Astrocyte (in vitro differentiated cells and primary cell): ENCODE measurements at regions not wholly inside any gene's neighbourhood (a gene's known extent, or its start where the extent isn't known, plus 50 kb on each side); places are given as distances from the start of the nearest gene placed in this dataset.
A peak's percentile ranks its signal among the peaks of the same experiment; 100 is the strongest.

Experiments
- DNase-seq: peaks from one replicate; pipeline ENCODE4 v3.0.0-alpha.2; 2010; ENCODE audit warnings: low read depth
- FAIRE-seq: peaks from 2 replicates; lab custom pipeline; 2011; peaks lifted over from hg19 to GRCh38; lab: Jason Lieb, UNC
- H2AFZ ChIP-seq: 2 replicates; pipeline ENCODE4 v1.6.0; 2012; ENCODE audit warnings: low read depth, low read length, inconsistent platforms
- H3K27ac ChIP-seq: 2 replicates; pipeline ENCODE4 v1.5.1; 2011; ENCODE audit warnings: low read depth, low read length, inconsistent platforms
- H3K27me3 ChIP-seq: 2 replicates; pipeline ENCODE4 v1.6.0; 2011; ENCODE audit warnings: low read length, inconsistent platforms; ENCODE audit not compliant: insufficient read depth
- H3K36me3 ChIP-seq: 2 replicates; pipeline ENCODE4 v1.5.1; 2011; ENCODE audit warnings: low read length, inconsistent platforms; ENCODE audit not compliant: insufficient read depth
- H3K4me1 ChIP-seq: 2 replicates; pipeline ENCODE4 v1.5.1; 2011; ENCODE audit warnings: low read length, inconsistent platforms; ENCODE audit not compliant: insufficient read depth
- H3K4me2 ChIP-seq: 2 replicates; pipeline ENCODE4 v1.6.0; 2012; ENCODE audit warnings: low read length, inconsistent platforms
- H3K4me3 ChIP-seq: 2 replicates; pipeline ENCODE4 v1.5.1; 2011; ENCODE audit warnings: low read depth, mild to moderate bottlenecking, low read length, inconsistent platforms; ENCODE audit not compliant: insufficient read depth
- H3K79me2 ChIP-seq: 2 replicates; pipeline ENCODE4 v1.6.0; 2012; ENCODE audit warnings: mild to moderate bottlenecking, low read length, inconsistent platforms; ENCODE audit not compliant: insufficient read depth
- H3K9ac ChIP-seq: 2 replicates; pipeline ENCODE4 v1.6.0; 2012; ENCODE audit warnings: mild to moderate bottlenecking, low read length, inconsistent platforms
- H3K9me3 ChIP-seq: 2 replicates; pipeline ENCODE4 v1.5.1; 2012; ENCODE audit warnings: low read depth, mild to moderate bottlenecking, low read length, inconsistent platforms; ENCODE audit not compliant: insufficient read depth
- H4K20me1 ChIP-seq: 2 replicates; pipeline ENCODE4 v1.6.0; 2012; ENCODE audit warnings: low read length, inconsistent platforms; ENCODE audit not compliant: insufficient read depth
- H3K27ac Mint-ChIP-seq: one replicate; pipeline ENCODE4 v1.8.0; 2021; ENCODE audit warnings: mild to moderate bottlenecking, mixed read lengths; ENCODE audit not compliant: unreplicated experiment
- H3K27me3 Mint-ChIP-seq: one replicate; pipeline ENCODE4 v1.8.0; 2021; ENCODE audit warnings: low read depth, mixed read lengths; ENCODE audit not compliant: unreplicated experiment
- H3K36me3 Mint-ChIP-seq: one replicate; pipeline ENCODE4 v1.8.0; 2021; ENCODE audit warnings: low read depth, mixed read lengths; ENCODE audit not compliant: unreplicated experiment
- H3K4me1 Mint-ChIP-seq: one replicate; pipeline ENCODE4 v1.8.0; 2021; ENCODE audit warnings: low read depth, mixed read lengths; ENCODE audit not compliant: unreplicated experiment
- H3K4me3 Mint-ChIP-seq: one replicate; pipeline ENCODE4 v1.8.0; 2021; ENCODE audit warnings: mild to moderate bottlenecking, moderate library complexity, mixed read lengths; ENCODE audit not compliant: unreplicated experiment
- H3K9me3 Mint-ChIP-seq: one replicate; pipeline ENCODE4 v1.8.0; 2021; ENCODE audit warnings: mild to moderate bottlenecking, mixed read lengths; ENCODE audit not compliant: unreplicated experiment
- CTCF ChIP-seq: IDR thresholded peaks from 2 replicates; pipeline ENCODE4 v1.5.1; 2011; ENCODE audit warnings: low read depth, mild to moderate bottlenecking, inconsistent platforms, low read length, moderate library complexity; ENCODE audit not compliant: insufficient read depth
- EZH2 ChIP-seq: IDR thresholded peaks from 2 replicates; pipeline ENCODE4 v1.6.1; 2012; ENCODE audit warnings: mild to moderate bottlenecking, low read length, inconsistent platforms; ENCODE audit not compliant: insufficient read depth

DNA sequence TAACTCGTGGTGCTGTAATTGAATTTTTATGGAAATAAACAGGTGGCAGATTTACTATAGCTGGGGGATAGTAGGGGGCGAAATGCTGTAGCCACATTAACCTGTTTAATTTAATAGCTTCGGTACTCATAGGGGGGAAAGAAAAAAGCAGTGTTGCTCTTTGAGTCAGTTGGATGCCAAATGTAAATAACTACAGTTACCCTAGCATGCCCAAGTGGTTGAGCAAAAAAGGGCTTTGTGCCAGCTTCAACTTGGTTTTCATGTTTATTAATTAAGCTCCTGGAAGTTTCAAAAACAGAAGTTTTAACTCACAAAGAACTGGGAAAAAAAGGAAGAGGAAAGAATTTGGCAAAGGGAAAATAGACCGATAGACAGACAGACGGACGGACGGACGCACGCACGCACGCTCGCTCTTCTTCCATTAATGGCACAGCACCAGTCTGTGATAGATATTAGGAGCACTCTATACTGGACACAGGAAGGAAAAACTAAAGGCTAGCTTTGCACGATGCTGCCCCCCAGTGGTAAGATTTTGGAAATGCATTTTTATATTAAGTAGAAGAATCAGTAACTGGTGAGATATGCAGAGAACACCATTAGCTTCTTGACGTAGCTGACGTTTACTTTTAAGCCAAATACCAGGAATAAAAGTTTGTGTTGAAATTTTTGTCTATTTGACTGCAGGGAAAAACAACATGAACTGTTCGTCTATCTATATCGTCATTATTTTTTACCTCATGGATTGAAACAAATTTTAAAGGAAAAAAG is 151.8 kb downstream of the SLC7A11 start:
- Histone ChIP-seq H3K9me3 (no peaks in the 10 kb centered on the region), H3K4me1 (no peaks in the 10 kb centered on the region), H4K20me1 (no peaks in the 10 kb centered on the region), H3K27ac (no peak overlapping the region), H3K4me2 (peak overlapping the region; percentile 90), H3K79me2 (no peaks in the 10 kb centered on the region), H3K27me3 (no peaks in the 10 kb centered on the region), H2AFZ (peak overlapping the region; percentile 64), H3K9ac (peak overlapping the region; percentile 62), H3K36me3 (no peaks in the 10 kb centered on the region), H3K4me3 (peak overlapping the region; percentile 57)
- Mint-ChIP-seq H3K4me3 (no peak overlapping the region), H3K4me1 (no peaks in the 10 kb centered on the region), H3K27me3 (no peaks in the 10 kb centered on the region), H3K36me3 (no peaks in the 10 kb centered on the region), H3K27ac (no peak overlapping the region), H3K9me3 (no peaks in the 10 kb centered on the region)
- FAIRE-seq, result peak; percentile 89
- TF ChIP-seq EZH2 (no peak), CTCF (peak; percentile 74)
- peak; percentile 54 for DNase-seq

DNA sequence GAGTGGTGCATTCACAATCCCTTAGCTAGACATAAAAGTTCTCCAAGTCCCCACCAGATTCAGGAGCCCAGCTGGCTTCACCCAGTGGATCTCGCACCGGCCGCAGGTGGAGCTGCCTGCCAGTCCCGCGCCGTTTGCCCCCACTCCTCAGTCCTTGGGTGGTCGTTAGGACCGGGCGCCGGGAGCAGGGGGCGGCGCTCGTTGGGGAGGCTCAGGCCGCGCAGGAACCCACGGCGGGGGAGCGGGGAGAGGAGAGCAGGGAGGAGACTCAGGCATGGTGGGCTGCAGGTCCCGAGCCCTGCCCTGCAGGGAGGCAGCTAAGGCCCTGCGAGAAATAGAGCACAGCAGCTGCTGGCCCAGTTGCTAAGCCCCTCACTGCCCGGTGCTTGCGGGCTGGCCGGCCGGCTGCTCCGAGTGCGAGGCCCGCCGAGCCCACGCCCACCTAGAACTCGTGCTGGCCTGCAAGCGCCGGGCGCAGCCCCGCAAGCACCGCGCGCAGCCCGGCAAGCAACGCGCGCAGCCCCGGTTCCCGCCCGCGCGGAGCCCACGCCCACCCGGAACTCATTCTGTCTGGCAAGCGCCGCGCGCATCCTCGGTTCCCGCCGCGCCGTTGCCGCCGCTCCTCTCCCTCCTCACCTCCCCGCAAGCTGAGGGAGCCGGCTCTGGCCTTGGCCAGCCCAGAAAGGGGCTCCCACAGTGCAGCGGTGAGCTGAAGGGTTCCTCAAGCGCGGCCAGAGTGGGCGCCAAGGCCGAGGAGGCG is 153.5 kb downstream of the SLC7A11 start:
- no peaks in the 10 kb centered on the region for H3K27me3 ChIP-seq
- H3K79me2 ChIP-seq, result no peaks in the 10 kb centered on the region
- no peaks in the 10 kb centered on the region for H3K9me3 ChIP-seq
- no peak overlapping the region for H2AFZ ChIP-seq
- H3K27me3 Mint-ChIP-seq, result no peaks in the 10 kb centered on the region
- H3K4me1 Mint-ChIP-seq, result no peaks in the 10 kb centered on the region
- TF ChIP-seq CTCF (no peak), EZH2 (no peak)
- no peaks in the 10 kb centered on the region for H4K20me1 ChIP-seq
- no peak overlapping the region for H3K4me3 Mint-ChIP-seq
- H3K4me2 ChIP-seq, result no peak overlapping the region
- no peak overlapping the region for H3K4me3 ChIP-seq
- H3K27ac ChIP-seq, result no peak overlapping the region
- H3K27ac Mint-ChIP-seq, result no peak overlapping the region
- H3K36me3 Mint-ChIP-seq, result no peaks in the 10 kb centered on the region
- no peaks in the 10 kb centered on the region for H3K36me3 ChIP-seq
- no peaks in the 10 kb centered on the region for H3K4me1 ChIP-seq
- DNase-seq, result no peak
- no peaks in the 10 kb centered on the region for H3K9me3 Mint-ChIP-seq
- H3K9ac ChIP-seq, result no peak overlapping the region
- FAIRE-seq, result no peak
